SH-SY5Y (cell line): ENCODE measurements at regions not wholly inside any gene's neighbourhood (a gene's known extent, or its start where the extent isn't known, plus 50 kb on each side); places are given as distances from the start of the nearest gene placed in this dataset.

Experiments used
- GATA2 ChIP-seq: IDR thresholded peaks from 2 replicates; pipeline ENCODE4 v1.6.1; 2011; ENCODE audit warnings: mild to moderate bottlenecking, low read depth, low read length
- GATA3 ChIP-seq: IDR thresholded peaks from 2 replicates; pipeline ENCODE4 v1.6.1; 2011; ENCODE audit warnings: low read depth, mild to moderate bottlenecking, low read length, moderate library complexity

DNA sequence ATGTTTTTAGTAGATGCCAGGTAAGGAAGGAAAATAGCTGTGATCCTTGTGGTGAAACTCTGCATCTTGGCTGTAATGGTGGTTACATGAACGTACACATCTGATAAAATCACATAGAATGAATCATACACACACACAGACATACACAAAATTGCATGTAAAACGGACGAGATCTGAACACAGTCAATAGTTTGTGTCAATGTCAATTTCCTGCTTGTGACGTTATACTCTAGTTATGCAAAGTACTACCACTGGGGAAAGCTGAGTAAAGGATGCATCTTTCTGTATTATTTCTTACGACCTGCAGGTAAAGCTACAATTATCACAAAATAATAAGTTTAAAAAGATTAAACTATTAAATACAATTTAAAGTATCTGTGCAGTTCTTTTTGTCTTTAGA is 493.7 kb upstream of the ZP4 start:
- TF ChIP-seq GATA2 = no peak
- TF ChIP-seq GATA3 = no peak

DNA sequence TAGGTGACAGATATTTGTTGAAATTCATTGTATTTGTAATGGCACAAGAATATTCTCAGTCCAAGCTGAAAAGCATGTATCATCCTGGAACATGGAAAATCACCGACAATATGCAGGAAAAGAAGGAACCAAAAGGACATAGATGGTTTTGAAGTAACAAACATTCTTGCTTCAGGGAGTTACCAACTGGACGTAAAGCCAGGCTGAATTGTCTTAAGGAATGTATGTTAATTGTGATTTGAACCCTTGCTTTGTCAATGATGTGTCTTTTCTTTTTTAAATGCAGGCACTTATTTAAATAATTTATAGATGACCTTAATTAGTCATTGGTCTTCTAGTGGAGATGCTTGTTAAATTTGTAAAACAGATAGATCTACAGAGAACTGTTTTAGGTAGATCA is 489.4 kb upstream of the ZP4 start:
- TF ChIP-seq GATA3 (no peak), GATA2 (no peak)

DNA sequence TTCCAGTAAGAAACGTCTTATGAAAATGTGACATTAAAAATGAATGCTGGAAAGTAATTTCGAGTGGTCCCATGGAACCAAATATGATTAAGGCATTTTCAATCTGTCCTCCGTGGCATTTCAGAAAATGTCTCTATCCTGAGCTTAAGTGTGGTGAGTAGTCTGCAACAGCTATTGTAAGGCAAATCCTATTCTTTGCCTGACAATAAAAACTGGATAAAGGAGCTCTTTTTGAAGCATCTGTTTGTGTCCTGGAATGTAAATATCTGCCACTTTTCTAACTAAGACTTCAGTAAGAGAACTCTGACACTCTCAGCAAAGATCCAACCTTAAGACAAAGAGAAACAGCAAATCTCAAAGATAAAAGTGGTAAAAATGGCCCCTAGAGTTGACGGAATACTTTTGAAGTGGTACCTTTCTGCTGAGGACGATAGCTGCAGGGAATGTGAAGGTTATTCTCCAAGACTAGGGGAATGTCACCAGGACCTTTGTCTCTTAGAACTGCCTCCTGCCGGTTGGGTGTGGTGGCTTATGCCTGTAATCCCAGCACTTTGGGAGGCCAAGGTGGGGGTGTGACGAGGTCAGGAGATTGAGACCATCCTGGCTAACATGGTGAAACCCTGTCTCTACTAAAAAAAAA is 486.7 kb upstream of the ZP4 start:
- no peak for TF ChIP-seq GATA3
- TF ChIP-seq GATA2 = no peak

DNA sequence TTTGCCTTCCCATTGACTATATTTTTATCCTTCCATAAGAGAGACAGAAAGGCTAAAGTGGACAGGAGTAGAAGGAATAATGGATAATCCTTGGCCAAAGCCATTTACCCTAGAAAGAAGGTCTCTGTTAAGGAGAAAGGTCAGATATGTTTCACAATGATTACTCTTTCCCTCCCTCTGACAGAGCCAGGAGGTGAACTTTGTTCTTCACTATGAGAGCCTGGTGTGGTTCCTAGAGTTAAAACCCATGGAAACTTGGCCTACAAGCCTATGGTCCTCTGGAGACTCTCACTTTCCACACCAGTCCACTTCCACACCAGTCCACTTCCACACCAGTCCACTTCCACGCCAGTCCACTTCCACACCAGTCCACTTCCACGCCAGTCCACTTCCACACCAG is 479.9 kb upstream of the ZP4 start:
- TF ChIP-seq GATA2 (no peak), GATA3 (no peak)

DNA sequence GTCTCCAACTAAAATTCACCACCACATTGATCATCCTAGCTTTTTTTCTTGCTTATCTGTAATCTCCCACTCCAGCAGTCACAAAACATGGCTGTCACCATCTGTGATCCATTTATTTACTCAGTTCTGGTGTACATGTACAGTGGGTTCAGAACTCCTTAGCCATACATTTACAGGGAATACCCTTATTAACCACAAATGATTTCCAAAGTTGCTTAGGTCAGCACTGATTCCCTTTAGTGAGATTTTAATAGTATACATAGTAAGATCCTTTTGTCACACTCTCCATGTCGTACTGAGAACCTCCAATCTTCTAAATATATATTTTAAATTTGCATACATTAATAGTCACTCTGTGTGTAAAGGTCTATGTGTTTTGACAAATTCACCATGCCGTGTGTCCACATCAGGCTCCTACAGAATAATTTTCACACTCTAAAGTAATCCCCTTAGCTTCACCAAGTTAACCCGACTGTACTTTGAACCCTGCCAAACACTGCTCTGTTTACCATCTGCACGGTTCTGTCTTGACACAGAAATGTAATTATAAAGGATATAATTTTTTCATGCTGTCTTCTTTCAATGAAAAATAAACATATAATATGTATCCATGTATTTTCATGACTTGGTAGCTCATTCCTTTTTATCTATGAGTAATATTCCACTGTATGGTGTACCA is 473.6 kb upstream of the ZP4 start:
- TF ChIP-seq GATA3 = peak; percentile 61
- TF ChIP-seq GATA2 = no peak

DNA sequence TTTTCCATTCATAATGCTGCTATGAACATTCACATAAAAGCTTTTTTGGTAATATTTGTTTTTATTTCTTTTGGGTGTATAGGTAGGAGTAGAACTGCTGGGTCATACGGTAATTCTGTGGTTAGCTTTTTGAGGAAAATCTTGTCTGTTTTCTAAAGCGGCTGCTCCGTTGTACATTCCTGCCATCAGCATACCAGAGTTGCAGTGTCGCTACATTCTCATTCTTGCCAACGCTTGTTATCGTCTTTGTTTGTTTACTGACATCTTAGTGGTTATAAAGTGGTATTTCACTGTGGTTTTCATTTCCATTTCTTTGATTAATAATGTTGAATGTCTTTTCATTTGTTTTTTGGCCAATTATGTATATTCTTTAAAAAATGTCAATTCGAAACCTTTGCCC is 469.8 kb upstream of the ZP4 start:
- TF ChIP-seq GATA3 = no peak
- no peak for TF ChIP-seq GATA2

DNA sequence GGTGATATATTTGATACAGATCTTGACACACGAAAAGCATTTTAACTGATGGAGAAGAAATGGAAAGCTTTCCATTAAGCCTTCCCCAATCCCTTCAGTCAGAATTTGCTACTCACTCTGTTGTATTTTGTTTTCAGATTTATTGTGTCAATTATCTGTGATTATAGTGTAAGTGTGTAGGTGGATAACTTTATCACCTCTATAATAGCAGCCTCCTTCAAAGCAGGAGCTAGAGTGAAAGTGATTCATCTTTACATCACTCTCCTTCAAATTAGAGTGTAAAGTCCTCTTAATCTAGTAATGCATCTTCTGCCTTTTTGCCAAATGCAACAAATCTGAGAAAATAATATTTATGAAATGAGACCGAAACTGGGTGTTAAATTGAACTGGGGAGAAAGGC is 459.7 kb upstream of the ZP4 start:
- no peak for TF ChIP-seq GATA3
- TF ChIP-seq GATA2 = no peak

DNA sequence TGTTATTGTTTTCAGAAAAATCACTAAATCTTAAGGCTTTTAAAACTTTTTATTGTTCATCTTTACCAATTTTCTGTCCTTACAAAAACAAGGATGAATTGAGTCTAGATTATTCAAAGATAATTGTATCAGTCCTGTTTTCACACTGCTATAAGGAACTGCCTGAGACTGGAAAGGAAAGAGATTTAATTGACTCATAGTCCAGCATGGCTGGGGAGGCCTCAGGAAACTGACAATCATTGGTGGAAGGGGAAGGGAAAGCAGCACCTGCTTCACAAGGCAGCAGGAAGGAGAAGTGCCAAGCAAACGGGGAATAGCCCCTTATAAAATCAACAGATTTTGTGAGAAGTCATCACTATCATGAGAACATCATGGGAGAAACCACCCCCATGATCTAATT is 455.6 kb upstream of the ZP4 start:
- no peak for TF ChIP-seq GATA2
- TF ChIP-seq GATA3 = no peak

DNA sequence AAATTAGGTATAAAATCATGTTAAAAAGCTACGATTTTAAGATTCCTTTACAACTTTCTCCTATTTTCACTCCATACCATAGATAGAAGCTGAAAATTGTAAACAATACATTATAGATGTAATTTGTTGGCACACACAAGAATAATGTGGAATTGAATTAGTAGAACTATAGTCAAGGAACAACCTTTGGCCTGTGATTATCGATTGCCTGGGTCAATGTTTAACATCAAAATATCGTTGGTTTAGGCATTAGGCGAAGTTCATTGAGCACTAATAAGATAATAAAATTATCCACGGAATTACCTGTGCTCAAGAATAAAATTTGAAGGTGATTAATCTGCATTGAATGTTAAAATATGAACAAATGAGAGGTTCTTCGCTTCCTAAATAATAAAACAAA is 455.1 kb upstream of the ZP4 start:
- no peak for TF ChIP-seq GATA2
- no peak for TF ChIP-seq GATA3

DNA sequence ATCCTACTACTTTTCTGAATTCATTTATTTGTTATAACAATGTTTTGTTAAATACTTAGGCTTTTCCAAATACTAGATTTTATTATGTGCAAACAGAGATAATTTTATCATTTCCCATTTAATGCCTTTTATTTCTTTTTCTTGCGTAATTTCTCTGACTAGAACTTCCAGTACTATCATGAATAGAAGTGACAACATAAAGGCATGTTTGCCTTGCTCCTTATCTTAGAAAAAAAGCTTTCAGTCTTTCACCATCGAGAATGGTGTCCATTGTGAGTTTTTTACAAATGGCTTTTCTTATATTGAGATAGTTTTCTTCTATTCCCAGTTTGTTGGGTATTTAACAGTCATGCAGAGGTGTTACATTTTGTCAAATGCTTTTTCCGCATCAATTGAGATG is 453.1 kb upstream of the ZP4 start:
- no peak for TF ChIP-seq GATA3
- TF ChIP-seq GATA2 = no peak

DNA sequence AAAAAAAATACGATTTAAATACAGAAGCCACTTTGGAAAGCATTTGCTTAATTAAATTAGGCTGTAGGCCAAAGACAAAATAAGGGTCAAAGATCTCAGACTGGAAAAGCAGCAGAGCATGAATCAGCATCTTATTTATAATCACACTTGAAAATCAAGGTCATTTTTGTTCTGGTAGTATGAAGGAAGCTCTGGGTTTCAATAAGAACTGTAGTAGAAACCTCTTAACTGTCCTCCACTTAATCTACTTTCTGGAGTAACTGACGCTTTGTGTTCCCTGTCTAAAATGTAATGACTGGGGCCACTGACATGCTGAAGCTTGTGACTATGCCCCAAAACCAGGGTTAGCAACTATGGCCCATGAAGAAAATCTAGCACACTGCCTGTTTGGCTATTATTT is 450.7 kb upstream of the ZP4 start:
- TF ChIP-seq GATA3 = no peak
- no peak for TF ChIP-seq GATA2

DNA sequence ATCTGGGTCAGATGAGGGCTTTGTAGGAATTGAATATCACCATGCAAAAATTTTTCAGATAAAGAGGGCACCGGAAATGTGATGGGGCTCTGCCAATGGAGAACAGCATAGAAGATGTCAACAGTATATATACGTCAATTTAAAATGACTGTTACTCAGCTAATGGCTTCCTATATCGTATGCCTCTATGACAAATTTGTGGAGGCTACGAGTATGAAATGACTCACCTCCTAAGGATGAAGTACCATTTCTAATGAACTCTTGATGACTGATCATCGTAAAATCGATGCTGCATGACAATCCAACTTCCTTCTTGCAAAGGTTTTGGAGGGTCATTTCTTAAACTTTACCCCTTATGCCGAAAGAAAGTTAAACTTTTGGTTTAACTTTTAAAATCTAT is 450.3 kb upstream of the ZP4 start:
- TF ChIP-seq GATA3 = no peak
- TF ChIP-seq GATA2 = no peak

DNA sequence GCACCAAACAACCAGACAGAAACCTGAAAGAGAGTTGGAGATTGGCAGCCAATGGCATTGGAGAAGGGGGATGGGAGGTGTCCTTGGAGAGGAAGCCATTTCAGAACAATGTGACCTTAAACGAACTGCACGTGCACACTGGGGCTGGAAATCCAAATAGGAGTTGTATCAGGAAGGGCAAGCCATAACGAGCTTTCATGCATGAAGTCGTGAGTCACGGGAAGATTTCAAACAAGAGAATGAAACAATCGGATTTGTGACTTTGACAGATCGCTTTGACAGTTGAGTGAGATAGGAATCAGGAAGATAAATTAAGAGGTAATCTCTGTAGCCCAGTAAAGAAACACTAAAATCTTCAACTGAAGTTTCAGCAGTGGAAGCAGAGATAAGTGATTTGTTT is 445.8 kb upstream of the ZP4 start:
- no peak for TF ChIP-seq GATA3
- no peak for TF ChIP-seq GATA2

DNA sequence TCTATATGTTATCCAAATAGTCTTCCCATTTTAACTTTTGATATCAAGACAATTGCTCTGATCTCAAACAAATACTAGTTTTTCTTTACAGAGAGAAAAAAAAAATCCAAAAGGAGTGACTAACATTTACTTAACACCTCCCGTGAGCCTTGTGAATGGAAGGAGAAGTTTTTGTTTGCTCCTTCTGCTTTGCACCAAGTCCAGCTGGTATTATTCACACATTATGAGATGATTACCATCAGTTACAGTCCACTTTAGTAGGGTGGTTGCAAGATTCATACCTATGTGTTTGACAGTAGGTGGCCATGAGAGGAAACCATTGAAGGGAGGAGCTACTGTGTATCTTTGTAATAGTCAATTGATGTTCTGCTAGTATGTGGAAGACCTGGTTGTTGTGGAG is 443.4 kb upstream of the ZP4 start:
- TF ChIP-seq GATA2 (no peak), GATA3 (no peak)

DNA sequence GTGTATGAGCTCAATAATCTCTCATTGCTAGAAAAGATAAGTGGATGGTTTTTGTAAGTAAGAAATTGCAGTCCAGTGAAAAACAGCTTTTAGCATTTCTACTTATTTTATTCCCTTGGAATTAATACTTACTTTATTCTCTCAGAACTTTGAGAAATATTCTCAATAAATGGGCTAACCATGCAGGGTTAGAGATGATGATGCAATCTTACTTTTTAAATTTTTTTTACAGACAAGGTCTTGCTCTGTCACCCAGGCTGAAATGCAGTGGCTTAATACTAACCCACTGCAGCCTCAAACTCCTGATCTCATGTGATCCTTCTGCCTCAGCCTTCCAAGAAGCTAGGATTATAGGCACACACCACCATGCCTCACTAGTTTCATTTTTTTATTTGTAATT is 440.8 kb upstream of the ZP4 start:
- TF ChIP-seq GATA2 = no peak
- TF ChIP-seq GATA3 = no peak
